Liver (tissue), 8 donors: ENCODE measurements at regions not wholly inside any gene's neighbourhood (a gene's known extent, or its start where the extent isn't known, plus 50 kb on each side); places are given as distances from the start of the nearest gene placed in this dataset.

Experiments
- DNase-seq: peaks from one replicate; pipeline ENCODE4 v3.0.0-alpha.2; 2017; ENCODE audit warnings: low spot score
- H3K27ac ChIP-seq, 2 donors: one replicate each; pipeline ENCODE4 v1.7.0; 2013; ENCODE audit warnings: inconsistent platforms in 2 of 2, low read length in 2 of 2, control low read depth in 1 of 2, low read depth in 1 of 2, mild to moderate bottlenecking in 1 of 2
- H3K27me3 ChIP-seq, 4 donors: one replicate each; pipeline versions ENCODE4 v1.6.1 to v1.7.0; 2013; ENCODE audit warnings: low read length in 3 of 4, inconsistent platforms in 1 of 4, mild to moderate bottlenecking in 1 of 4, moderate library complexity in 1 of 4; ENCODE audit not compliant: control insufficient read depth in 4 of 4, insufficient read depth in 4 of 4
- H3K36me3 ChIP-seq, 4 donors: one replicate each; pipeline versions ENCODE4 v1.6.1 to v1.7.0; 2013; ENCODE audit warnings: low read length in 3 of 4, mild to moderate bottlenecking in 3 of 4, low read depth in 1 of 4, moderate library complexity in 1 of 4; ENCODE audit not compliant: control insufficient read depth in 4 of 4, insufficient read depth in 3 of 4
- H3K4me1 ChIP-seq, 4 donors: one replicate each; pipeline versions ENCODE4 v1.6.1 to v1.7.0; 2013; ENCODE audit warnings: low read length in 3 of 4, mild to moderate bottlenecking in 3 of 4, moderate library complexity in 1 of 4; ENCODE audit not compliant: control insufficient read depth in 4 of 4, insufficient read depth in 4 of 4
- H3K4me3 ChIP-seq, 3 donors: one replicate each; pipeline versions ENCODE4 v1.6.1 to v1.7.0; 2013; ENCODE audit warnings: low read length in 3 of 3, control low read depth in 1 of 3, low read depth in 1 of 3, mild to moderate bottlenecking in 1 of 3
- H3K9ac ChIP-seq, 2 donors: one replicate each; pipeline ENCODE4 v1.7.0; 2013; ENCODE audit warnings: low read length in 2 of 2, mild to moderate bottlenecking in 2 of 2, moderate library complexity in 2 of 2, control low read depth in 1 of 2, low read depth in 1 of 2
- H3K9me3 ChIP-seq, 4 donors: one replicate each; pipeline versions ENCODE4 v1.6.1 to v1.7.0; 2013; ENCODE audit warnings: low read length in 3 of 4; ENCODE audit not compliant: control insufficient read depth in 4 of 4
- EGR1 ChIP-seq, 2 donors: IDR thresholded peaks; 2 replicates each; pipeline ENCODE4 v1.6.1; 2016 to 2018; ENCODE audit warnings: antibody characterized with exemption in 2 of 2, low read depth in 2 of 2
- FOXA1 ChIP-seq: IDR thresholded peaks from 2 replicates; pipeline ENCODE4 v1.6.1; 2016; ENCODE audit warnings: antibody characterized with exemption
- FOXA2 ChIP-seq: IDR thresholded peaks from 2 replicates; pipeline ENCODE4 v1.6.1; 2016; ENCODE audit warnings: antibody characterized with exemption
- GABPA ChIP-seq, 2 donors: IDR thresholded peaks in 1 of 2; conservative IDR thresholded peaks in 1 of 2; 2 replicates each; pipeline ENCODE4 v1.6.1; 2016; ENCODE audit warnings: antibody characterized with exemption in 2 of 2, mild to moderate bottlenecking in 1 of 2, moderate library complexity in 1 of 2
- HNF4A ChIP-seq, 2 donors: conservative IDR thresholded peaks; 2 replicates each; pipeline ENCODE4 v1.6.1; 2016; ENCODE audit warnings: antibody characterized with exemption in 2 of 2, mild to moderate bottlenecking in 2 of 2
- HNF4G ChIP-seq: IDR thresholded peaks from 2 replicates; pipeline ENCODE4 v1.6.1; 2016; ENCODE audit warnings: antibody characterized with exemption
- JUND ChIP-seq, 2 donors: IDR thresholded peaks; 2 replicates each; pipeline ENCODE4 v1.6.1; 2016; ENCODE audit warnings: antibody characterized with exemption in 2 of 2
- NR2F2 ChIP-seq: IDR thresholded peaks from 2 replicates; pipeline ENCODE4 v1.6.1; 2016; ENCODE audit warnings: antibody characterized with exemption
- RAD21 ChIP-seq, 2 donors: IDR thresholded peaks; 2 replicates each; pipeline ENCODE4 v1.6.1; 2016; ENCODE audit warnings: antibody characterized with exemption in 2 of 2, mild to moderate bottlenecking in 2 of 2
- RXRA ChIP-seq, 2 donors: IDR thresholded peaks; 2 replicates each; pipeline ENCODE4 v1.6.1; 2017 to 2018; ENCODE audit warnings: antibody characterized with exemption in 2 of 2, mild to moderate bottlenecking in 1 of 2
- SP1 ChIP-seq: IDR thresholded peaks from 2 replicates; pipeline ENCODE4 v1.6.1; 2018; ENCODE audit warnings: antibody characterized with exemption, mild to moderate bottlenecking
- TAF1 ChIP-seq: conservative IDR thresholded peaks from 2 replicates; pipeline ENCODE4 v1.6.1; 2016; ENCODE audit warnings: antibody characterized with exemption, mild to moderate bottlenecking
- YY1 ChIP-seq: IDR thresholded peaks from 2 replicates; pipeline ENCODE4 v1.6.1; 2016; ENCODE audit warnings: antibody characterized with exemption, mild to moderate bottlenecking
- WGBS: extraction: QIAGEN DNeasy Blood & Tissue Kit; methylation state at CpG from one replicate; pipeline ENCODE4 v1.1.7; 2013; 5-methylcytosine and 5-hydroxymethylcytosine counted together
- TF ChIP-seq, protein P1 (sequence below): IDR thresholded peaks from 2 replicates; pipeline ENCODE4 v1.6.1; 2016; ENCODE audit warnings: antibody characterized with exemption
- TF ChIP-seq, protein P2 (sequence below): IDR thresholded peaks from 2 replicates; pipeline ENCODE4 v1.6.1; 2016; ENCODE audit warnings: antibody characterized with exemption
- TF ChIP-seq, protein P3 (sequence below): IDR thresholded peaks from 2 replicates; pipeline ENCODE4 v1.6.1; 2016; ENCODE audit warnings: antibody characterized with exemption
- TF ChIP-seq, protein P4 (sequence below): IDR thresholded peaks from 2 replicates; pipeline ENCODE4 v1.6.1; 2016; ENCODE audit warnings: antibody characterized with exemption, mild to moderate bottlenecking
- TF ChIP-seq, protein P5 (sequence below): fragments of 150-350 bp; IDR thresholded peaks from 2 replicates; pipeline ENCODE4 v1.5.1; 2017; ENCODE audit warnings: improper control_type of control experiment, low read depth, low read length; ENCODE audit not compliant: missing input control
- donor health status: healthy.
- donor health status: healthy.
- donor health status: healthy.
- donor health status: healthy.
- donor health status: healthy.

DNA sequence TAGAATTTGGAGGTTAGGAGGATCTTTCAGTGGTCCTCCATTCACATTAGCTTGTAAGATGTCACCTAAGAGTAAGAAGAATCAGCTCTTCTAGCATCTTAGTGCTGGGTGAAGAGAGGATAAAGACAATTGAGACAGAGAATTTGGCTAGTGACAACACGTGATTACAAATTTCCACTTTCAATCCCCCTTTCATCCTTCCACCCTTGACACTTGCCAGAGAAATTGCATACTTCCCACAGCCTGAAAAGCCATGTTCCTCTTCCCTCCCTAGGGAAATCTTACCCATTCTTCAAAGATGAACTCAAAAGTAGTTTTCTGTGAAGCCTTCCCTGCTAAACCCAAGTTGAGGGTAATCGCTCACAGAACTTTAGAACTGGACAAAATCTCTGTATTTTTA is 282.6 kb upstream of the PTGER4 start:
- Histone ChIP-seq H3K4me3 (no peak overlapping the region), H3K27ac (no peak overlapping the region), H3K27me3 (no peaks in the 10 kb centered on the region), H3K4me1 (no peaks in the 10 kb centered on the region), H3K9ac (no peak overlapping the region), H3K9me3 (no peaks in the 10 kb centered on the region), H3K36me3 (no peaks in the 10 kb centered on the region)
- no peak for TF ChIP-seq FOXA1
- TF ChIP-seq, protein P1, sequence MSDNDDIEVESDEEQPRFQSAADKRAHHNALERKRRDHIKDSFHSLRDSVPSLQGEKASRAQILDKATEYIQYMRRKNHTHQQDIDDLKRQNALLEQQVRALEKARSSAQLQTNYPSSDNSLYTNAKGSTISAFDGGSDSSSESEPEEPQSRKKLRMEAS: no peak
- TF ChIP-seq, protein P2, sequence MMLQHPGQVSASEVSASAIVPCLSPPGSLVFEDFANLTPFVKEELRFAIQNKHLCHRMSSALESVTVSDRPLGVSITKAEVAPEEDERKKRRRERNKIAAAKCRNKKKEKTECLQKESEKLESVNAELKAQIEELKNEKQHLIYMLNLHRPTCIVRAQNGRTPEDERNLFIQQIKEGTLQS: no peak
- TF ChIP-seq JUND (IDR thresholded peaks at IDR 0.05): no peak
- no peak for TF ChIP-seq NR2F2
- TF ChIP-seq, protein P3, sequence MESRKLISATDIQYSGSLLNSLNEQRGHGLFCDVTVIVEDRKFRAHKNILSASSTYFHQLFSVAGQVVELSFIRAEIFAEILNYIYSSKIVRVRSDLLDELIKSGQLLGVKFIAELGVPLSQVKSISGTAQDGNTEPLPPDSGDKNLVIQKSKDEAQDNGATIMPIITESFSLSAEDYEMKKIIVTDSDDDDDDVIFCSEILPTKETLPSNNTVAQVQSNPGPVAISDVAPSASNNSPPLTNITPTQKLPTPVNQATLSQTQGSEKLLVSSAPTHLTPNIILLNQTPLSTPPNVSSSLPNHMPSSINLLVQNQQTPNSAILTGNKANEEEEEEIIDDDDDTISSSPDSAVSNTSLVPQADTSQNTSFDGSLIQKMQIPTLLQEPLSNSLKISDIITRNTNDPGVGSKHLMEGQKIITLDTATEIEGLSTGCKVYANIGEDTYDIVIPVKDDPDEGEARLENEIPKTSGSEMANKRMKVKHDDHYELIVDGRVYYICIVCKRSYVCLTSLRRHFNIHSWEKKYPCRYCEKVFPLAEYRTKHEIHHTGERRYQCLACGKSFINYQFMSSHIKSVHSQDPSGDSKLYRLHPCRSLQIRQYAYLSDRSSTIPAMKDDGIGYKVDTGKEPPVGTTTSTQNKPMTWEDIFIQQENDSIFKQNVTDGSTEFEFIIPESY: no peak
- TF ChIP-seq HNF4G: no peak
- no peak for TF ChIP-seq TAF1
- no peak for TF ChIP-seq SP1
- TF ChIP-seq, protein P4, sequence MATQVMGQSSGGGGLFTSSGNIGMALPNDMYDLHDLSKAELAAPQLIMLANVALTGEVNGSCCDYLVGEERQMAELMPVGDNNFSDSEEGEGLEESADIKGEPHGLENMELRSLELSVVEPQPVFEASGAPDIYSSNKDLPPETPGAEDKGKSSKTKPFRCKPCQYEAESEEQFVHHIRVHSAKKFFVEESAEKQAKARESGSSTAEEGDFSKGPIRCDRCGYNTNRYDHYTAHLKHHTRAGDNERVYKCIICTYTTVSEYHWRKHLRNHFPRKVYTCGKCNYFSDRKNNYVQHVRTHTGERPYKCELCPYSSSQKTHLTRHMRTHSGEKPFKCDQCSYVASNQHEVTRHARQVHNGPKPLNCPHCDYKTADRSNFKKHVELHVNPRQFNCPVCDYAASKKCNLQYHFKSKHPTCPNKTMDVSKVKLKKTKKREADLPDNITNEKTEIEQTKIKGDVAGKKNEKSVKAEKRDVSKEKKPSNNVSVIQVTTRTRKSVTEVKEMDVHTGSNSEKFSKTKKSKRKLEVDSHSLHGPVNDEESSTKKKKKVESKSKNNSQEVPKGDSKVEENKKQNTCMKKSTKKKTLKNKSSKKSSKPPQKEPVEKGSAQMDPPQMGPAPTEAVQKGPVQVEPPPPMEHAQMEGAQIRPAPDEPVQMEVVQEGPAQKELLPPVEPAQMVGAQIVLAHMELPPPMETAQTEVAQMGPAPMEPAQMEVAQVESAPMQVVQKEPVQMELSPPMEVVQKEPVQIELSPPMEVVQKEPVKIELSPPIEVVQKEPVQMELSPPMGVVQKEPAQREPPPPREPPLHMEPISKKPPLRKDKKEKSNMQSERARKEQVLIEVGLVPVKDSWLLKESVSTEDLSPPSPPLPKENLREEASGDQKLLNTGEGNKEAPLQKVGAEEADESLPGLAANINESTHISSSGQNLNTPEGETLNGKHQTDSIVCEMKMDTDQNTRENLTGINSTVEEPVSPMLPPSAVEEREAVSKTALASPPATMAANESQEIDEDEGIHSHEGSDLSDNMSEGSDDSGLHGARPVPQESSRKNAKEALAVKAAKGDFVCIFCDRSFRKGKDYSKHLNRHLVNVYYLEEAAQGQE: no peak
- no peak for TF ChIP-seq RAD21 (IDR thresholded peaks at IDR 0.05)
- no peak for TF ChIP-seq EGR1 (IDR thresholded peaks at IDR 0.05; ENCODE audit: low read depth in 2 of 2)
- no peak for TF ChIP-seq YY1
- TF ChIP-seq, protein P5, sequence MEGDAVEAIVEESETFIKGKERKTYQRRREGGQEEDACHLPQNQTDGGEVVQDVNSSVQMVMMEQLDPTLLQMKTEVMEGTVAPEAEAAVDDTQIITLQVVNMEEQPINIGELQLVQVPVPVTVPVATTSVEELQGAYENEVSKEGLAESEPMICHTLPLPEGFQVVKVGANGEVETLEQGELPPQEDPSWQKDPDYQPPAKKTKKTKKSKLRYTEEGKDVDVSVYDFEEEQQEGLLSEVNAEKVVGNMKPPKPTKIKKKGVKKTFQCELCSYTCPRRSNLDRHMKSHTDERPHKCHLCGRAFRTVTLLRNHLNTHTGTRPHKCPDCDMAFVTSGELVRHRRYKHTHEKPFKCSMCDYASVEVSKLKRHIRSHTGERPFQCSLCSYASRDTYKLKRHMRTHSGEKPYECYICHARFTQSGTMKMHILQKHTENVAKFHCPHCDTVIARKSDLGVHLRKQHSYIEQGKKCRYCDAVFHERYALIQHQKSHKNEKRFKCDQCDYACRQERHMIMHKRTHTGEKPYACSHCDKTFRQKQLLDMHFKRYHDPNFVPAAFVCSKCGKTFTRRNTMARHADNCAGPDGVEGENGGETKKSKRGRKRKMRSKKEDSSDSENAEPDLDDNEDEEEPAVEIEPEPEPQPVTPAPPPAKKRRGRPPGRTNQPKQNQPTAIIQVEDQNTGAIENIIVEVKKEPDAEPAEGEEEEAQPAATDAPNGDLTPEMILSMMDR: no peak
- TF ChIP-seq RXRA (IDR thresholded peaks at IDR 0.05): no peak
- TF ChIP-seq HNF4A (conservative IDR thresholded peaks at IDR 0.05): no peak
- TF ChIP-seq GABPA (IDR thresholded peaks at IDR 0.05 in 1 of 2, conservative IDR thresholded peaks at IDR 0.05 in 1 of 2): no peak
- no peak for TF ChIP-seq FOXA2
- 78% methylated on average over 2 of the region's 2 CpGs for WGBS
- no peak for DNase-seq
